CD4-positive, alpha-beta T cell (primary cell): ENCODE measurements at regions not wholly inside any gene's neighbourhood (a gene's known extent, or its start where the extent isn't known, plus 50 kb on each side); places are given as distances from the start of the nearest gene placed in this dataset.
"Not testable (repeated sequence)": the region's sequence is repeated elsewhere in the genome, so short reads cannot be mapped to it uniquely, and the experiment has no call there.

Experiments used
- ATAC-seq: fragments of 200-7000 bp; cut with Tn5 transposase; one replicate; pipeline ENCODE4 v1.10.0; 2022; ENCODE audit warnings: mild to moderate bottlenecking; ENCODE audit not compliant: poor library complexity
- CTCF ChIA-PET: fragments of 350-600 bp; sonication (Branson Sonifier 250); formaldehyde crosslinking; loops from one replicate; lab custom pipeline; 2021; ENCODE audit warnings: antibody characterized with exemption, inconsistent platforms; lab: Charles Lee
- POLR2A ChIA-PET: fragments of 350-600 bp; sonication (Branson Sonifier 250); formaldehyde crosslinking; loops from one replicate; lab custom pipeline; 2021; ENCODE audit warnings: antibody characterized with exemption, inconsistent platforms; lab: Charles Lee
- DNase-seq, 14 experiments: peaks; one replicate each; pipeline ENCODE4 v3.0.0-alpha.2; 2013 to 2020; ENCODE audit warnings: mixed read lengths in 2 of 14
- H3K27ac ChIP-seq, 2 donors: one replicate each; pipeline versions ENCODE4 v1.5.1 to v1.7.0; 2013; ENCODE audit warnings: low read length in 2 of 2, low read depth in 1 of 2, mild to moderate bottlenecking in 1 of 2
- H3K27me3 ChIP-seq, 2 experiments: 1 replicate in 1 of 2; 2 replicates in 1 of 2; pipeline versions ENCODE4 v1.6.1 to v1.7.0; 2013; ENCODE audit warnings: low read length in 2 of 2, control low read depth in 1 of 2, mild to moderate bottlenecking in 1 of 2, moderate library complexity in 1 of 2; ENCODE audit not compliant: insufficient read depth in 2 of 2, control insufficient read depth in 1 of 2
- H3K36me3 ChIP-seq: one replicate; pipeline ENCODE4 v1.6.1; 2013; ENCODE audit warnings: low read length, control low read depth; ENCODE audit not compliant: insufficient read depth
- H3K4me1 ChIP-seq: one replicate; pipeline ENCODE4 v1.6.1; 2013; ENCODE audit warnings: low read length, control low read depth; ENCODE audit not compliant: insufficient read depth
- H3K4me3 ChIP-seq: one replicate; pipeline ENCODE4 v1.5.1; 2013; ENCODE audit warnings: mild to moderate bottlenecking, low read length, moderate library complexity
- H3K9me3 ChIP-seq, 2 experiments: 1 replicate in 1 of 2; 2 replicates in 1 of 2; pipeline versions ENCODE4 v1.6.1 to v1.7.0; 2013; ENCODE audit warnings: low read length in 2 of 2, mild to moderate bottlenecking in 2 of 2, control low read depth in 1 of 2, moderate library complexity in 1 of 2; ENCODE audit not compliant: control insufficient read depth in 1 of 2, insufficient read depth in 1 of 2
- H3K27ac Mint-ChIP-seq: one replicate; pipeline ENCODE4 v1.8.0; 2020; ENCODE audit warnings: mixed read lengths
- H3K27me3 Mint-ChIP-seq: one replicate; pipeline ENCODE4 v1.8.0; 2021; ENCODE audit warnings: mixed read lengths
- H3K36me3 Mint-ChIP-seq: one replicate; pipeline ENCODE4 v1.8.0; 2021; ENCODE audit warnings: low read depth, mixed read lengths
- H3K4me1 Mint-ChIP-seq: one replicate; pipeline ENCODE4 v1.8.0; 2021; ENCODE audit warnings: low read depth, mixed read lengths
- H3K4me3 Mint-ChIP-seq: one replicate; pipeline ENCODE4 v1.8.0; 2020; ENCODE audit warnings: mild to moderate bottlenecking, mixed read lengths
- H3K9me3 Mint-ChIP-seq: one replicate; pipeline ENCODE4 v1.8.0; 2020; ENCODE audit warnings: mixed read lengths
- CTCF ChIP-seq: fragments of 200-600 bp; IDR thresholded peaks from one replicate; pipeline ENCODE4 v1.8.0; 2022; ENCODE audit warnings: antibody characterized with exemption, mild to moderate bottlenecking
- intact Hi-C, 2 experiments: fragments of 100-400 bp; cut with DNase I in 1 of 2; cut with micrococcal nuclease in 1 of 2; formaldehyde crosslinking; loops; one replicate each; pipeline versions ENCODE4 v1.15.1 to v1.9.0; 2023 to 2025; cut with DNase I, micrococcal nuclease

GRCh38 chr7:106344861-106345260 is 60.1 kb upstream of the NAMPT start:
- H3K27me3 Mint-ChIP-seq: peaks cover 51% of the 10 kb centered on the region
- ATAC-seq: no peak
- H3K4me1 Mint-ChIP-seq: peaks cover 21% of the 10 kb centered on the region
- no peaks in the 10 kb centered on the region for H3K36me3 ChIP-seq
- peak in 3 of 14 experiments; percentile 20 to 65 (median 43) for DNase-seq
- no peak overlapping the region for H3K4me3 ChIP-seq
- peaks cover 5% of the 10 kb centered on the region for H3K36me3 Mint-ChIP-seq
- H3K4me1 ChIP-seq: peaks cover 6% of the 10 kb centered on the region
- no peak overlapping the region for H3K27ac Mint-ChIP-seq
- intact Hi-C loops: loop anchor here in 1 of 2 experiments (5.0 kb wide), 1 partner anchor 58 kb away; no protein-coding TSS in a partner anchor
- peak overlapping the region in 1 of 2 donors; percentile 5 for H3K27ac ChIP-seq
- ChIA-PET CTCF (no interaction called here), POLR2A (no interaction called here)
- H3K9me3 Mint-ChIP-seq: peaks cover 23% of the 10 kb centered on the region
- H3K9me3 ChIP-seq: peaks cover 9 to 14% of the 10 kb centered on the region in 2 experiments
- no peaks in the 10 kb centered on the region for H3K27me3 ChIP-seq
- H3K4me3 Mint-ChIP-seq: no peak overlapping the region
- no peak for TF ChIP-seq CTCF

GRCh38 chr7:106344211-106344610 is 59.4 kb upstream of the NAMPT start:
- H3K4me3 ChIP-seq: no peak overlapping the region
- H3K27ac ChIP-seq: no peak overlapping the region
- Mint-ChIP-seq H3K4me1 (peaks cover 21% of the 10 kb centered on the region), H3K9me3 (peaks cover 23% of the 10 kb centered on the region), H3K4me3 (no peak overlapping the region), H3K27ac (no peak overlapping the region), H3K36me3 (peaks cover 5% of the 10 kb centered on the region), H3K27me3 (peaks cover 48% of the 10 kb centered on the region)
- H3K9me3 ChIP-seq: peaks cover 6 to 14% of the 10 kb centered on the region in 2 experiments
- TF ChIP-seq CTCF: no peak
- intact Hi-C loops: no loop called here
- H3K4me1 ChIP-seq: peaks cover 6% of the 10 kb centered on the region
- no peak for ATAC-seq
- no peaks in the 10 kb centered on the region for H3K27me3 ChIP-seq
- ChIA-PET POLR2A (no interaction called here), CTCF (no interaction called here)
- H3K36me3 ChIP-seq: no peaks in the 10 kb centered on the region
- DNase-seq: no peak

GRCh38 chr7:106342049-106342448 is 57.3 kb upstream of the NAMPT start:
- CTCF ChIA-PET, H3K27me3 ChIP-seq, H3K27ac ChIP-seq, H3K4me3 ChIP-seq, DNase-seq, H3K36me3 Mint-ChIP-seq, H3K36me3 ChIP-seq, POLR2A ChIA-PET, ATAC-seq, H3K4me1 ChIP-seq, H3K27ac Mint-ChIP-seq, intact Hi-C loops, H3K9me3 ChIP-seq, H3K4me3 Mint-ChIP-seq: not testable (repeated sequence)
- Mint-ChIP-seq H3K27me3 (peaks cover 35% of the 10 kb centered on the region), H3K9me3 (peaks cover 17% of the 10 kb centered on the region), H3K4me1 (peaks cover 17% of the 10 kb centered on the region)

- H3K4me3 Mint-ChIP-seq, CTCF ChIA-PET, H3K9me3 ChIP-seq, H3K4me3 ChIP-seq, DNase-seq, ATAC-seq, H3K4me1 Mint-ChIP-seq, H3K36me3 ChIP-seq, H3K4me1 ChIP-seq, POLR2A ChIA-PET, H3K27ac Mint-ChIP-seq, H3K27ac ChIP-seq, intact Hi-C loops, H3K27me3 ChIP-seq: not testable (repeated sequence)
- Mint-ChIP-seq H3K9me3 (peaks cover 18% of the 10 kb centered on the region), H3K27me3 (peaks cover 30% of the 10 kb centered on the region), H3K36me3 (peaks cover 10% of the 10 kb centered on the region)
These were observed 55.4 kb upstream of the NAMPT start for GRCh38 chr7:106340247-106340596.
